SK-N-SH (cell line): ENCODE measurements at regions not wholly inside any gene's neighbourhood (a gene's known extent, or its start where the extent isn't known, plus 50 kb on each side); places are given as distances from the start of the nearest gene placed in this dataset.

Source experiments
- CTCF ChIP-seq: fragments of 200-600 bp; sonication (generic); IDR thresholded peaks from 2 replicates; pipeline ENCODE4 v1.6.1; 2017; ENCODE audit warnings: antibody characterized with exemption, mild to moderate bottlenecking, moderate library complexity
- MXI1 ChIP-seq: IDR thresholded peaks from 2 replicates; pipeline ENCODE4 v1.6.1; 2012; ENCODE audit warnings: mild to moderate bottlenecking, low read depth, low read length, improper control_type of control experiment
- NFIC ChIP-seq: IDR thresholded peaks from 2 replicates; pipeline ENCODE4 v1.4.0; 2012; ENCODE audit warnings: borderline replicate concordance

DNA sequence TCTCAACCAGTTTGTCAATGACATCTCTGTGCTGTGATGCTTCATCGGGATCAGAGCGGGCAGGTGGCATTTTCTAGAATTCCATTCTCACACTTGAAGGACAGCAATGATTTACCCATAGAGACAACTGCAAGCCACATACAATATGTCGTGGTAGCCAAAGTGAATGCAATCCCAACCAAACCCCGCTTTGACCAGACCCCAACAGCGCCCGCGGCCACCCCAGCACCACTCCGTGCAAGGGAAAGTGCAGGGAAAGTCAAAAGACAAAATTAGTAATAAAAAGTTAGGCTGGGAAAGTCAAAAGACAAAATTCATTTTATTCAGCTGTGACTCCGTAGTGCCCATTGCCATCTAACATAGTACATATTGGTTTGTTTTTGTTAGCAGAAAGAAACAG lies 88.8 kb upstream of the EYA2 start:
- TF ChIP-seq MXI1 (no peak), NFIC (no peak), CTCF (no peak)
